OCI-LY7 (cell line): ENCODE measurements at regions not wholly inside any gene's neighbourhood (a gene's known extent, or its start where the extent isn't known, plus 50 kb on each side); places are given as distances from the start of the nearest gene placed in this dataset.

Source experiments
- EZH2phosphoT487 ChIP-seq: fragments of 200-600 bp; sonication (generic); IDR thresholded peaks from 2 replicates; pipeline ENCODE4 v1.6.1; 2018; ENCODE audit warnings: low read depth, borderline replicate concordance, mild to moderate bottlenecking, mixed run types, antibody characterized with exemption, low read length, moderate library complexity, mixed read lengths
- TF ChIP-seq, protein P1 (sequence below): fragments of 200-600 bp; sonication (generic); conservative IDR thresholded peaks from 2 replicates; pipeline ENCODE4 v1.5.1; 2014; ENCODE audit warnings: mild to moderate bottlenecking, antibody characterized with exemption, low read length, moderate library complexity, mixed read lengths

GRCh38 chr3:72517336-72517735 is 330.9 kb downstream of the SHQ1 start:
- TF ChIP-seq, protein P1, sequence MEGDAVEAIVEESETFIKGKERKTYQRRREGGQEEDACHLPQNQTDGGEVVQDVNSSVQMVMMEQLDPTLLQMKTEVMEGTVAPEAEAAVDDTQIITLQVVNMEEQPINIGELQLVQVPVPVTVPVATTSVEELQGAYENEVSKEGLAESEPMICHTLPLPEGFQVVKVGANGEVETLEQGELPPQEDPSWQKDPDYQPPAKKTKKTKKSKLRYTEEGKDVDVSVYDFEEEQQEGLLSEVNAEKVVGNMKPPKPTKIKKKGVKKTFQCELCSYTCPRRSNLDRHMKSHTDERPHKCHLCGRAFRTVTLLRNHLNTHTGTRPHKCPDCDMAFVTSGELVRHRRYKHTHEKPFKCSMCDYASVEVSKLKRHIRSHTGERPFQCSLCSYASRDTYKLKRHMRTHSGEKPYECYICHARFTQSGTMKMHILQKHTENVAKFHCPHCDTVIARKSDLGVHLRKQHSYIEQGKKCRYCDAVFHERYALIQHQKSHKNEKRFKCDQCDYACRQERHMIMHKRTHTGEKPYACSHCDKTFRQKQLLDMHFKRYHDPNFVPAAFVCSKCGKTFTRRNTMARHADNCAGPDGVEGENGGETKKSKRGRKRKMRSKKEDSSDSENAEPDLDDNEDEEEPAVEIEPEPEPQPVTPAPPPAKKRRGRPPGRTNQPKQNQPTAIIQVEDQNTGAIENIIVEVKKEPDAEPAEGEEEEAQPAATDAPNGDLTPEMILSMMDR = no peak
- no peak for TF ChIP-seq EZH2phosphoT487
